ENCODE measurements at regions not wholly inside any gene's neighbourhood (a gene's known extent, or its start where the extent isn't known, plus 50 kb on each side); places are given as distances from the start of the nearest gene placed in this dataset.

- no peak for TF ChIP-seq CTCF (IDR thresholded peaks at IDR 0.05; ENCODE audit: low read length, missing control alignments)
- DNase-seq (ENCODE audit: low read depth), result peak; percentile 64
These were observed 436.8 kb upstream of the CWC22 start for GRCh38 chr2:180443888-180444287.

GRCh38 chr2:180442860-180443644, 436.0 kb upstream of the CWC22 start:
- no peak for DNase-seq (ENCODE audit: low read depth)
- H3K4me3 ChIP-seq (replicated peaks; ENCODE audit: low read depth, low read length), result no peak overlapping the region
- no peak for TF ChIP-seq CTCF (IDR thresholded peaks at IDR 0.05; ENCODE audit: low read length, missing control alignments)

More at GRCh38 chr2:180443888-180444287, 436.8 kb upstream of the CWC22 start:
- no peak overlapping the region for H3K4me3 ChIP-seq (replicated peaks; ENCODE audit: low read depth, low read length)

- no peak for TF ChIP-seq CTCF (IDR thresholded peaks at IDR 0.05; ENCODE audit: low read length, missing control alignments)
- H3K4me3 ChIP-seq (replicated peaks; ENCODE audit: low read depth, low read length), result no peak overlapping the region
- DNase-seq (ENCODE audit: low read depth), result no peak
These were observed 412.1 kb upstream of the CWC22 start for GRCh38 chr2:180419212-180419611.

GRCh38 chr2:180416627-180417026, 409.5 kb upstream of the CWC22 start:
- no peak for TF ChIP-seq CTCF (IDR thresholded peaks at IDR 0.05; ENCODE audit: low read length, missing control alignments)
- no peak overlapping the region for H3K4me3 ChIP-seq (replicated peaks; ENCODE audit: low read depth, low read length)
- DNase-seq (ENCODE audit: low read depth), result no peak

- no peak for TF ChIP-seq CTCF (IDR thresholded peaks at IDR 0.05; ENCODE audit: low read length, missing control alignments)
- no peak for DNase-seq (ENCODE audit: low read depth)
These were observed 406.2 kb upstream of the CWC22 start for GRCh38 chr2:180413336-180413735.

GRCh38 chr2:180412219-180412618, 405.1 kb upstream of the CWC22 start:
- DNase-seq (ENCODE audit: low read depth), result no peak
- no peak overlapping the region for H3K4me3 ChIP-seq (replicated peaks; ENCODE audit: low read depth, low read length)
- no peak for TF ChIP-seq CTCF (IDR thresholded peaks at IDR 0.05; ENCODE audit: low read length, missing control alignments)

More at GRCh38 chr2:180413336-180413735, 406.2 kb upstream of the CWC22 start:
- H3K4me3 ChIP-seq (replicated peaks; ENCODE audit: low read depth, low read length), result no peak overlapping the region

- no peak overlapping the region for H3K4me3 ChIP-seq (replicated peaks; ENCODE audit: low read depth, low read length)
- DNase-seq (ENCODE audit: low read depth), result peak; percentile 23
- TF ChIP-seq CTCF (IDR thresholded peaks at IDR 0.05; ENCODE audit: low read length, missing control alignments), result no peak
These were observed 404.6 kb upstream of the CWC22 start for GRCh38 chr2:180411661-180412060.
